Sciatic nerve (tissue), 2 donors: ENCODE measurements at regions not wholly inside any gene's neighbourhood (a gene's known extent, or its start where the extent isn't known, plus 50 kb on each side); places are given as distances from the start of the nearest gene placed in this dataset.
"Not testable (repeated sequence)": the region's sequence is repeated elsewhere in the genome, so short reads cannot be mapped to it uniquely, and the experiment has no call there.

Experiments used
- ATAC-seq: fragments of 200-7000 bp; cut with Tn5 transposase; one replicate; pipeline ENCODE4 v1.9.1; 2020; ENCODE audit warnings: mild to moderate bottlenecking, moderate library complexity
- DNase-seq: peaks from one replicate; pipeline ENCODE4 v3.0.0-alpha.2; 2020; ENCODE audit warnings: low spot score
- intact Hi-C: fragments of 100-400 bp; cut with DNase I; formaldehyde crosslinking; loops from one replicate; pipeline ENCODE4 v1.14.2; 2022
- donor health status: DM: no; HTN: no; CAD: no.
- donor health status: DM: no; HTN: no; CAD: no.

- DNase-seq = no peak
- intact Hi-C loops = no loop called here
- ATAC-seq = no peak
Measured at GRCh38 chr2:175872721-175873120, 129.3 kb downstream of the LNPK start.

- DNase-seq (no peak), ATAC-seq (no peak)
- intact Hi-C loops = no loop called here
Measured at GRCh38 chr2:175872005-175872348, 130.1 kb downstream of the LNPK start.

- no peak for ATAC-seq
- intact Hi-C loops = loop anchor here (1.0 kb wide), 1 partner anchor 37 kb away; no protein-coding TSS in a partner anchor
- no peak for DNase-seq
Measured at GRCh38 chr2:175871331-175872004, 130.6 kb downstream of the LNPK start.

- DNase-seq (no peak), ATAC-seq (no peak)
- intact Hi-C loops = no loop called here
Measured at GRCh38 chr2:175865716-175866115, 136.4 kb downstream of the LNPK start.

- DNase-seq (no peak), ATAC-seq (no peak)
- intact Hi-C loops = no loop called here
Measured at GRCh38 chr2:175864137-175864850, 137.8 kb downstream of the LNPK start.

GRCh38 chr2:175861958-175862357 is 140.1 kb downstream of the LNPK start:
- DNase-seq (no peak), ATAC-seq (no peak)
- intact Hi-C loops = no loop called here

- intact Hi-C loops = no loop called here
- ATAC-seq = no peak
- DNase-seq = no peak
Measured at GRCh38 chr2:175855794-175856453, 146.1 kb downstream of the LNPK start.

GRCh38 chr2:175855236-175855635 is 146.8 kb downstream of the LNPK start:
- intact Hi-C loops = no loop called here
- no peak for ATAC-seq
- no peak for DNase-seq

GRCh38 chr2:175854665-175855064 is 147.4 kb downstream of the LNPK start:
- intact Hi-C loops = no loop called here
- ATAC-seq (no peak), DNase-seq (no peak)

GRCh38 chr2:175854129-175854528 is 147.9 kb downstream of the LNPK start:
- ATAC-seq = no peak
- intact Hi-C loops = no loop called here
- DNase-seq = no peak

GRCh38 chr2:175853616-175853890 is 148.5 kb downstream of the LNPK start:
- DNase-seq (no peak), ATAC-seq (no peak)
- intact Hi-C loops = no loop called here

- intact Hi-C loops = no loop called here
- ATAC-seq = no peak
- DNase-seq = no peak
Measured at GRCh38 chr2:175852879-175853615, 149.0 kb downstream of the LNPK start.

GRCh38 chr2:175847128-175847527 is 154.9 kb downstream of the LNPK start:
- intact Hi-C loops = no loop called here
- no peak for DNase-seq
- no peak for ATAC-seq

- DNase-seq (no peak), ATAC-seq (no peak)
- intact Hi-C loops = no loop called here
Measured at GRCh38 chr2:175844169-175844568, 157.9 kb downstream of the LNPK start.

- DNase-seq = no peak
- ATAC-seq = no peak
- intact Hi-C loops = no loop called here
Measured at GRCh38 chr2:175843625-175844024, 158.4 kb downstream of the LNPK start.

- intact Hi-C loops = no loop called here
- DNase-seq = no peak
- ATAC-seq = no peak
Measured at GRCh38 chr2:175842996-175843395, 159.1 kb downstream of the LNPK start.

GRCh38 chr2:175840765-175841164 is 161.3 kb downstream of the LNPK start:
- ATAC-seq, intact Hi-C loops, DNase-seq: not testable (repeated sequence)

GRCh38 chr2:175840256-175840655 is 161.8 kb downstream of the LNPK start:
- intact Hi-C loops = no loop called here
- no peak for ATAC-seq
- DNase-seq = no peak

- no peak for ATAC-seq
- intact Hi-C loops = no loop called here
Measured at GRCh38 chr2:175838979-175839378, 163.1 kb downstream of the LNPK start.

GRCh38 chr2:175837046-175837445 is 165.0 kb downstream of the LNPK start:
- peak; percentile 77 for ATAC-seq
- intact Hi-C loops = no loop called here

More at GRCh38 chr2:175838979-175839378, 163.1 kb downstream of the LNPK start:
- DNase-seq = no peak

More at GRCh38 chr2:175837046-175837445, 165.0 kb downstream of the LNPK start:
- no peak for DNase-seq
